WTC11 (cell line): ENCODE measurements at regions not wholly inside any gene's neighbourhood (a gene's known extent, or its start where the extent isn't known, plus 50 kb on each side); places are given as distances from the start of the nearest gene placed in this dataset.
A peak's percentile ranks its signal among the peaks of the same experiment; 100 is the strongest.

Experiments
- ATAC-seq: fragments of 200-7000 bp; cut with Tn5 transposase; 2 replicates; pipeline ENCODE4 v1.10.0; 2021; ENCODE audit warnings: mild to moderate bottlenecking, moderate library complexity
- CTCF ChIA-PET: fragments of 300-600 bp; sonication (Branson Sonifier 250); formaldehyde crosslinking; loops from one replicate; lab custom pipeline; 2021; ENCODE audit warnings: antibody characterized with exemption; lab: Charles Lee
- POLR2A ChIA-PET: fragments of 350-600 bp; sonication (Branson Sonifier 250); formaldehyde crosslinking; loops from one replicate; lab custom pipeline; 2021; ENCODE audit warnings: antibody characterized with exemption; lab: Charles Lee
- DNase-seq: peaks from one replicate; pipeline ENCODE4 v3.0.0; 2021; ENCODE audit warnings: low spot score
- H3K27ac Mint-ChIP-seq: 2 replicates; pipeline ENCODE4 v1.8.0; 2021; ENCODE audit warnings: mixed read lengths
- H3K27me3 Mint-ChIP-seq: 2 replicates; pipeline ENCODE4 v1.8.0; 2021; ENCODE audit warnings: low read depth, mild to moderate bottlenecking, moderate library complexity, mixed read lengths
- H3K36me3 Mint-ChIP-seq: 2 replicates; pipeline ENCODE4 v1.8.0; 2021; ENCODE audit warnings: mixed read lengths
- H3K4me1 Mint-ChIP-seq: 2 replicates; pipeline ENCODE4 v1.8.0; 2022; ENCODE audit warnings: mixed read lengths
- H3K4me3 Mint-ChIP-seq: 2 replicates; pipeline ENCODE4 v1.8.0; 2021; ENCODE audit warnings: mild to moderate bottlenecking, moderate library complexity, mixed read lengths
- H3K9me3 Mint-ChIP-seq: 2 replicates; pipeline ENCODE4 v1.8.0; 2021; ENCODE audit warnings: mixed read lengths
- ATF1 ChIP-seq: sonication (generic); formaldehyde crosslinking; IDR thresholded peaks from 2 replicates; pipeline ENCODE4 v1.8.1; 2023; ENCODE audit warnings: mild to moderate bottlenecking, moderate library complexity, missing genetic modification reagents
- CREB1 ChIP-seq: sonication (generic); formaldehyde crosslinking; IDR thresholded peaks from 2 replicates; pipeline ENCODE4 v1.8.0; 2023; ENCODE audit warnings: mild to moderate bottlenecking, missing genetic modification reagents
- CREM ChIP-seq: sonication (generic); formaldehyde crosslinking; IDR thresholded peaks from 2 replicates; pipeline ENCODE4 v1.8.1; 2022; ENCODE audit warnings: mild to moderate bottlenecking, missing genetic modification reagents, moderate library complexity
- ELF4 ChIP-seq: sonication (generic); formaldehyde crosslinking; IDR thresholded peaks from 2 replicates; pipeline ENCODE4 v1.8.1; 2022; ENCODE audit warnings: low read depth, mild to moderate bottlenecking, moderate library complexity, missing genetic modification reagents
- ETV6 ChIP-seq: sonication (generic); formaldehyde crosslinking; IDR thresholded peaks from 2 replicates; pipeline ENCODE4 v1.8.1; 2022; ENCODE audit warnings: mild to moderate bottlenecking, missing genetic modification reagents
- FOXJ3 ChIP-seq: sonication (generic); formaldehyde crosslinking; IDR thresholded peaks from 2 replicates; pipeline ENCODE4 v1.9.0; 2021; ENCODE audit warnings: missing genetic modification reagents, mild to moderate bottlenecking, borderline replicate concordance
- FOXP1 ChIP-seq: sonication (generic); formaldehyde crosslinking; IDR thresholded peaks from 2 replicates; pipeline ENCODE4 v1.8.0; 2022; ENCODE audit warnings: missing genetic modification reagents, mild to moderate bottlenecking, moderate library complexity, borderline replicate concordance
- JAZF1 ChIP-seq: fragments of 250-450 bp; sonication (Bioruptor Pico); IDR thresholded peaks from 2 replicates; pipeline ENCODE4 v1.9.0; 2021; ENCODE audit warnings: moderate library complexity, mild to moderate bottlenecking, inconsistent platforms
- NFE2L1 ChIP-seq: sonication (generic); formaldehyde crosslinking; IDR thresholded peaks from 2 replicates; pipeline ENCODE4 v1.8.1; 2023; ENCODE audit warnings: missing genetic modification reagents
- RELA ChIP-seq: sonication (generic); formaldehyde crosslinking; IDR thresholded peaks from 2 replicates; pipeline ENCODE4 v1.8.1; 2022; ENCODE audit warnings: missing genetic modification reagents, mild to moderate bottlenecking, borderline replicate concordance
- TCF7 ChIP-seq: sonication (generic); formaldehyde crosslinking; IDR thresholded peaks from 2 replicates; pipeline ENCODE4 v1.8.0; 2022; ENCODE audit warnings: mild to moderate bottlenecking, low read depth, missing genetic modification reagents, moderate library complexity
- ZNF396 ChIP-seq: fragments of 250-450 bp; sonication (Bioruptor Pico); IDR thresholded peaks from 2 replicates; pipeline ENCODE4 v1.8.0; 2021; ENCODE audit warnings: mild to moderate bottlenecking, moderate library complexity, borderline replicate concordance
- ZNF423 ChIP-seq: fragments of 250-450 bp; sonication (Bioruptor Pico); IDR thresholded peaks from 2 replicates; pipeline ENCODE4 v2.1.2; 2022; ENCODE audit warnings: mild to moderate bottlenecking, moderate library complexity
- TF ChIP-seq, protein P1 (sequence below): sonication (generic); formaldehyde crosslinking; IDR thresholded peaks from 2 replicates; pipeline ENCODE4 v1.8.0; 2022; ENCODE audit warnings: mild to moderate bottlenecking, missing genetic modification reagents
- TF ChIP-seq, protein P2 (sequence below): sonication (generic); formaldehyde crosslinking; IDR thresholded peaks from 2 replicates; pipeline ENCODE4 v1.8.0; 2022; ENCODE audit warnings: missing genetic modification reagents
- TF ChIP-seq, protein P3 (sequence below): sonication (generic); formaldehyde crosslinking; IDR thresholded peaks from 2 replicates; pipeline ENCODE4 v1.8.0; 2023; ENCODE audit warnings: mild to moderate bottlenecking, missing genetic modification reagents
- TF ChIP-seq, protein P4 (sequence below): sonication (generic); formaldehyde crosslinking; IDR thresholded peaks from 2 replicates; pipeline ENCODE4 v1.8.1; 2022; ENCODE audit warnings: mild to moderate bottlenecking, missing genetic modification reagents, moderate library complexity, borderline replicate concordance
- TF ChIP-seq, protein P5 (sequence below): sonication (generic); formaldehyde crosslinking; IDR thresholded peaks from 2 replicates; pipeline ENCODE4 v1.8.0; 2023; ENCODE audit warnings: missing genetic modification reagents, mild to moderate bottlenecking, borderline replicate concordance
- TF ChIP-seq, protein P6 (sequence below): fragments of 250-450 bp; sonication (Bioruptor Pico); IDR thresholded peaks from 2 replicates; pipeline ENCODE4 v1.9.0; 2021; ENCODE audit warnings: mild to moderate bottlenecking

DNA sequence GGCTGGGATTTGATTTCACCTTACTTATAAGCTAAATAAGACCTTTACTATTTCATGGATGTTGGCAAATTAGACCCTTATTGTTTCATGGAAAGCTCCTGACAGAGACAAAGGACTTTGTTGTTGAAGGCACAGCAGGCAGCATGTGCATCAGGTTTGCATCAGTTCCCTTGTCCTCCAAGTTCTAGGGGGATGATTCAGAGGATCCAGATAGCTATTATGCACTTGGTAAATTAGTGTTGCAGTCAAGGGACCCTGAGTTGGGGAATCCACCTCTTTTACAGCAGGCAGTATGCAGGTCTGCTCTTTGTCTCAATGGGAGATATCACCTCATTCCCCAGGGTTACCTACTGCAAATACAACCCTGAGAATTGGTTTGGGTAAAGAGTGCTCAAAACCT lies 131.4 kb upstream of the IGSF10 start:
- ATAC-seq (peak; percentile 91), DNase-seq (no peak)
- ChIA-PET POLR2A (no interaction called here), CTCF (no interaction called here)
- TF ChIP-seq, protein P1, sequence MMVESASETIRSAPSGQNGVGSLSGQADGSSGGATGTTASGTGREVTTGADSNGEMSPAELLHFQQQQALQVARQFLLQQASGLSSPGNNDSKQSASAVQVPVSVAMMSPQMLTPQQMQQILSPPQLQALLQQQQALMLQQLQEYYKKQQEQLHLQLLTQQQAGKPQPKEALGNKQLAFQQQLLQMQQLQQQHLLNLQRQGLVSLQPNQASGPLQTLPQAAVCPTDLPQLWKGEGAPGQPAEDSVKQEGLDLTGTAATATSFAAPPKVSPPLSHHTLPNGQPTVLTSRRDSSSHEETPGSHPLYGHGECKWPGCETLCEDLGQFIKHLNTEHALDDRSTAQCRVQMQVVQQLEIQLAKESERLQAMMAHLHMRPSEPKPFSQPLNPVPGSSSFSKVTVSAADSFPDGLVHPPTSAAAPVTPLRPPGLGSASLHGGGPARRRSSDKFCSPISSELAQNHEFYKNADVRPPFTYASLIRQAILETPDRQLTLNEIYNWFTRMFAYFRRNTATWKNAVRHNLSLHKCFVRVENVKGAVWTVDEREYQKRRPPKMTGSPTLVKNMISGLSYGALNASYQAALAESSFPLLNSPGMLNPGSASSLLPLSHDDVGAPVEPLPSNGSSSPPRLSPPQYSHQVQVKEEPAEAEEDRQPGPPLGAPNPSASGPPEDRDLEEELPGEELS (CRISPR knock-in tag): peak; percentile 32; the same call in 1 of the 2 replicates
- TF ChIP-seq FOXP1 (CRISPR knock-in tag): no peak
- Mint-ChIP-seq H3K9me3 (peaks cover 12% of the 10 kb centered on the region), H3K36me3 (peaks cover 9% of the 10 kb centered on the region), H3K27me3 (no peaks in the 10 kb centered on the region), H3K27ac (peak overlapping the region; percentile 65), H3K4me1 (peaks cover 30% of the 10 kb centered on the region), H3K4me3 (no peak overlapping the region)

DNA sequence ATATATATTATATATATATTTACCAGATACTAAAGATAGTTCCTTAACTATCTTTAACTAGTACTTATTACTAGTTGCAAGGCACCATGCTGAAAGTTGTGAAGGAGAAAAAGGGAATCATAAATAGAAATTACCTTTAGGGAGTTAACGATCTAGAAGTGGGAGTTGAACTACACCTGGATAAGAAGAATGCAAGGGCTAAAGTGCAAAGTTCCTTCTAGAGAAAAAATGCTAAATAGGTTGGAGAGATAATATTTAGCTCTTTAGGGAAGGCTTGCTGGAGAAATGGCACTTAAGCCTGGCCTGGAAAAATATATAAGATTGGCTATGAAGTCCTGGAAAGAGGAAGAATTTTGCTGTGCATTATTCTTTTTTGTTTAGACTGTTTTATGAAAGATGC lies 130.6 kb upstream of the IGSF10 start:
- ChIA-PET CTCF (no interaction called here), POLR2A (no interaction called here)
- no peak for DNase-seq
- ATAC-seq: no peak
- H3K4me1 Mint-ChIP-seq: peaks cover 32% of the 10 kb centered on the region
- no peak overlapping the region for H3K27ac Mint-ChIP-seq
- H3K4me3 Mint-ChIP-seq: no peak overlapping the region
- no peaks in the 10 kb centered on the region for H3K27me3 Mint-ChIP-seq
- H3K36me3 Mint-ChIP-seq: peaks cover 16% of the 10 kb centered on the region
- peaks cover 19% of the 10 kb centered on the region for H3K9me3 Mint-ChIP-seq
- TF ChIP-seq ELF4 (CRISPR knock-in tag) (no peak), CREB1 (CRISPR knock-in tag) (no peak), ZNF423 (CRISPR knock-in tag) (no peak), FOXJ3 (CRISPR knock-in tag) (no peak), RELA (CRISPR knock-in tag) (no peak), CREM (CRISPR knock-in tag) (no peak), ZNF396 (CRISPR knock-in tag) (no peak), TCF7 (CRISPR knock-in tag) (no peak), ATF1 (CRISPR knock-in tag) (no peak), ETV6 (CRISPR knock-in tag) (no peak), NFE2L1 (CRISPR knock-in tag) (no peak), JAZF1 (CRISPR knock-in tag) (no peak)
- TF ChIP-seq, protein P2, sequence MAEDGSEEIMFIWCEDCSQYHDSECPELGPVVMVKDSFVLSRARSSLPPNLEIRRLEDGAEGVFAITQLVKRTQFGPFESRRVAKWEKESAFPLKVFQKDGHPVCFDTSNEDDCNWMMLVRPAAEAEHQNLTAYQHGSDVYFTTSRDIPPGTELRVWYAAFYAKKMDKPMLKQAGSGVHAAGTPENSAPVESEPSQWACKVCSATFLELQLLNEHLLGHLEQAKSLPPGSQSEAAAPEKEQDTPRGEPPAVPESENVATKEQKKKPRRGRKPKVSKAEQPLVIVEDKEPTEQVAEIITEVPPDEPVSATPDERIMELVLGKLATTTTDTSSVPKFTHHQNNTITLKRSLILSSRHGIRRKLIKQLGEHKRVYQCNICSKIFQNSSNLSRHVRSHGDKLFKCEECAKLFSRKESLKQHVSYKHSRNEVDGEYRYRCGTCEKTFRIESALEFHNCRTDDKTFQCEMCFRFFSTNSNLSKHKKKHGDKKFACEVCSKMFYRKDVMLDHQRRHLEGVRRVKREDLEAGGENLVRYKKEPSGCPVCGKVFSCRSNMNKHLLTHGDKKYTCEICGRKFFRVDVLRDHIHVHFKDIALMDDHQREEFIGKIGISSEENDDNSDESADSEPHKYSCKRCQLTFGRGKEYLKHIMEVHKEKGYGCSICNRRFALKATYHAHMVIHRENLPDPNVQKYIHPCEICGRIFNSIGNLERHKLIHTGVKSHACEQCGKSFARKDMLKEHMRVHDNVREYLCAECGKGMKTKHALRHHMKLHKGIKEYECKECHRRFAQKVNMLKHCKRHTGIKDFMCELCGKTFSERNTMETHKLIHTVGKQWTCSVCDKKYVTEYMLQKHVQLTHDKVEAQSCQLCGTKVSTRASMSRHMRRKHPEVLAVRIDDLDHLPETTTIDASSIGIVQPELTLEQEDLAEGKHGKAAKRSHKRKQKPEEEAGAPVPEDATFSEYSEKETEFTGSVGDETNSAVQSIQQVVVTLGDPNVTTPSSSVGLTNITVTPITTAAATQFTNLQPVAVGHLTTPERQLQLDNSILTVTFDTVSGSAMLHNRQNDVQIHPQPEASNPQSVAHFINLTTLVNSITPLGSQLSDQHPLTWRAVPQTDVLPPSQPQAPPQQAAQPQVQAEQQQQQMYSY (CRISPR knock-in tag): no peak
- TF ChIP-seq, protein P3, sequence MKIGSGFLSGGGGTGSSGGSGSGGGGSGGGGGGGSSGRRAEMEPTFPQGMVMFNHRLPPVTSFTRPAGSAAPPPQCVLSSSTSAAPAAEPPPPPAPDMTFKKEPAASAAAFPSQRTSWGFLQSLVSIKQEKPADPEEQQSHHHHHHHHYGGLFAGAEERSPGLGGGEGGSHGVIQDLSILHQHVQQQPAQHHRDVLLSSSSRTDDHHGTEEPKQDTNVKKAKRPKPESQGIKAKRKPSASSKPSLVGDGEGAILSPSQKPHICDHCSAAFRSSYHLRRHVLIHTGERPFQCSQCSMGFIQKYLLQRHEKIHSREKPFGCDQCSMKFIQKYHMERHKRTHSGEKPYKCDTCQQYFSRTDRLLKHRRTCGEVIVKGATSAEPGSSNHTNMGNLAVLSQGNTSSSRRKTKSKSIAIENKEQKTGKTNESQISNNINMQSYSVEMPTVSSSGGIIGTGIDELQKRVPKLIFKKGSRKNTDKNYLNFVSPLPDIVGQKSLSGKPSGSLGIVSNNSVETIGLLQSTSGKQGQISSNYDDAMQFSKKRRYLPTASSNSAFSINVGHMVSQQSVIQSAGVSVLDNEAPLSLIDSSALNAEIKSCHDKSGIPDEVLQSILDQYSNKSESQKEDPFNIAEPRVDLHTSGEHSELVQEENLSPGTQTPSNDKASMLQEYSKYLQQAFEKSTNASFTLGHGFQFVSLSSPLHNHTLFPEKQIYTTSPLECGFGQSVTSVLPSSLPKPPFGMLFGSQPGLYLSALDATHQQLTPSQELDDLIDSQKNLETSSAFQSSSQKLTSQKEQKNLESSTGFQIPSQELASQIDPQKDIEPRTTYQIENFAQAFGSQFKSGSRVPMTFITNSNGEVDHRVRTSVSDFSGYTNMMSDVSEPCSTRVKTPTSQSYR: no peak
- TF ChIP-seq, protein P4, sequence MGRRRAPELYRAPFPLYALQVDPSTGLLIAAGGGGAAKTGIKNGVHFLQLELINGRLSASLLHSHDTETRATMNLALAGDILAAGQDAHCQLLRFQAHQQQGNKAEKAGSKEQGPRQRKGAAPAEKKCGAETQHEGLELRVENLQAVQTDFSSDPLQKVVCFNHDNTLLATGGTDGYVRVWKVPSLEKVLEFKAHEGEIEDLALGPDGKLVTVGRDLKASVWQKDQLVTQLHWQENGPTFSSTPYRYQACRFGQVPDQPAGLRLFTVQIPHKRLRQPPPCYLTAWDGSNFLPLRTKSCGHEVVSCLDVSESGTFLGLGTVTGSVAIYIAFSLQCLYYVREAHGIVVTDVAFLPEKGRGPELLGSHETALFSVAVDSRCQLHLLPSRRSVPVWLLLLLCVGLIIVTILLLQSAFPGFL (CRISPR knock-in tag): no peak
- TF ChIP-seq, protein P5, sequence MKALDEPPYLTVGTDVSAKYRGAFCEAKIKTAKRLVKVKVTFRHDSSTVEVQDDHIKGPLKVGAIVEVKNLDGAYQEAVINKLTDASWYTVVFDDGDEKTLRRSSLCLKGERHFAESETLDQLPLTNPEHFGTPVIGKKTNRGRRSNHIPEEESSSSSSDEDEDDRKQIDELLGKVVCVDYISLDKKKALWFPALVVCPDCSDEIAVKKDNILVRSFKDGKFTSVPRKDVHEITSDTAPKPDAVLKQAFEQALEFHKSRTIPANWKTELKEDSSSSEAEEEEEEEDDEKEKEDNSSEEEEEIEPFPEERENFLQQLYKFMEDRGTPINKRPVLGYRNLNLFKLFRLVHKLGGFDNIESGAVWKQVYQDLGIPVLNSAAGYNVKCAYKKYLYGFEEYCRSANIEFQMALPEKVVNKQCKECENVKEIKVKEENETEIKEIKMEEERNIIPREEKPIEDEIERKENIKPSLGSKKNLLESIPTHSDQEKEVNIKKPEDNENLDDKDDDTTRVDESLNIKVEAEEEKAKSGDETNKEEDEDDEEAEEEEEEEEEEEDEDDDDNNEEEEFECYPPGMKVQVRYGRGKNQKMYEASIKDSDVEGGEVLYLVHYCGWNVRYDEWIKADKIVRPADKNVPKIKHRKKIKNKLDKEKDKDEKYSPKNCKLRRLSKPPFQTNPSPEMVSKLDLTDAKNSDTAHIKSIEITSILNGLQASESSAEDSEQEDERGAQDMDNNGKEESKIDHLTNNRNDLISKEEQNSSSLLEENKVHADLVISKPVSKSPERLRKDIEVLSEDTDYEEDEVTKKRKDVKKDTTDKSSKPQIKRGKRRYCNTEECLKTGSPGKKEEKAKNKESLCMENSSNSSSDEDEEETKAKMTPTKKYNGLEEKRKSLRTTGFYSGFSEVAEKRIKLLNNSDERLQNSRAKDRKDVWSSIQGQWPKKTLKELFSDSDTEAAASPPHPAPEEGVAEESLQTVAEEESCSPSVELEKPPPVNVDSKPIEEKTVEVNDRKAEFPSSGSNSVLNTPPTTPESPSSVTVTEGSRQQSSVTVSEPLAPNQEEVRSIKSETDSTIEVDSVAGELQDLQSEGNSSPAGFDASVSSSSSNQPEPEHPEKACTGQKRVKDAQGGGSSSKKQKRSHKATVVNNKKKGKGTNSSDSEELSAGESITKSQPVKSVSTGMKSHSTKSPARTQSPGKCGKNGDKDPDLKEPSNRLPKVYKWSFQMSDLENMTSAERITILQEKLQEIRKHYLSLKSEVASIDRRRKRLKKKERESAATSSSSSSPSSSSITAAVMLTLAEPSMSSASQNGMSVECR: no peak
- TF ChIP-seq, protein P6, sequence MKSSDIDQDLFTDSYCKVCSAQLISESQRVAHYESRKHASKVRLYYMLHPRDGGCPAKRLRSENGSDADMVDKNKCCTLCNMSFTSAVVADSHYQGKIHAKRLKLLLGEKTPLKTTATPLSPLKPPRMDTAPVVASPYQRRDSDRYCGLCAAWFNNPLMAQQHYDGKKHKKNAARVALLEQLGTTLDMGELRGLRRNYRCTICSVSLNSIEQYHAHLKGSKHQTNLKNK (CRISPR knock-in tag): no peak
